Liver (tissue), 7 donors: ENCODE measurements at regions not wholly inside any gene's neighbourhood (a gene's known extent, or its start where the extent isn't known, plus 50 kb on each side); places are given as distances from the start of the nearest gene placed in this dataset.

ENCODE experiments used
- DNase-seq: peaks from one replicate; pipeline ENCODE4 v3.0.0-alpha.2; 2017; ENCODE audit warnings: low spot score
- H3K27ac ChIP-seq, 2 donors: one replicate each; pipeline ENCODE4 v1.7.0; 2013; ENCODE audit warnings: inconsistent platforms in 2 of 2, low read length in 2 of 2, control low read depth in 1 of 2, low read depth in 1 of 2, mild to moderate bottlenecking in 1 of 2
- H3K27me3 ChIP-seq, 4 donors: one replicate each; pipeline versions ENCODE4 v1.6.1 to v1.7.0; 2013; ENCODE audit warnings: low read length in 3 of 4, inconsistent platforms in 1 of 4, mild to moderate bottlenecking in 1 of 4, moderate library complexity in 1 of 4; ENCODE audit not compliant: control insufficient read depth in 4 of 4, insufficient read depth in 4 of 4
- H3K36me3 ChIP-seq, 4 donors: one replicate each; pipeline versions ENCODE4 v1.6.1 to v1.7.0; 2013; ENCODE audit warnings: low read length in 3 of 4, mild to moderate bottlenecking in 3 of 4, low read depth in 1 of 4, moderate library complexity in 1 of 4; ENCODE audit not compliant: control insufficient read depth in 4 of 4, insufficient read depth in 3 of 4
- H3K4me1 ChIP-seq, 4 donors: one replicate each; pipeline versions ENCODE4 v1.6.1 to v1.7.0; 2013; ENCODE audit warnings: low read length in 3 of 4, mild to moderate bottlenecking in 3 of 4, moderate library complexity in 1 of 4; ENCODE audit not compliant: control insufficient read depth in 4 of 4, insufficient read depth in 4 of 4
- H3K4me3 ChIP-seq, 3 donors: one replicate each; pipeline versions ENCODE4 v1.6.1 to v1.7.0; 2013; ENCODE audit warnings: low read length in 3 of 3, control low read depth in 1 of 3, low read depth in 1 of 3, mild to moderate bottlenecking in 1 of 3
- H3K9ac ChIP-seq, 2 donors: one replicate each; pipeline ENCODE4 v1.7.0; 2013; ENCODE audit warnings: low read length in 2 of 2, mild to moderate bottlenecking in 2 of 2, moderate library complexity in 2 of 2, control low read depth in 1 of 2, low read depth in 1 of 2
- H3K9me3 ChIP-seq, 4 donors: one replicate each; pipeline versions ENCODE4 v1.6.1 to v1.7.0; 2013; ENCODE audit warnings: low read length in 3 of 4; ENCODE audit not compliant: control insufficient read depth in 4 of 4
- ATF3 ChIP-seq: IDR thresholded peaks from 2 replicates; pipeline ENCODE4 v1.6.1; 2016; ENCODE audit warnings: antibody characterized with exemption
- EGR1 ChIP-seq, 2 donors: IDR thresholded peaks; 2 replicates each; pipeline ENCODE4 v1.6.1; 2016 to 2018; ENCODE audit warnings: antibody characterized with exemption in 2 of 2, low read depth in 2 of 2
- FOXA1 ChIP-seq: IDR thresholded peaks from 2 replicates; pipeline ENCODE4 v1.6.1; 2016; ENCODE audit warnings: antibody characterized with exemption
- FOXA2 ChIP-seq: IDR thresholded peaks from 2 replicates; pipeline ENCODE4 v1.6.1; 2016; ENCODE audit warnings: antibody characterized with exemption
- GABPA ChIP-seq, 2 donors: IDR thresholded peaks in 1 of 2; conservative IDR thresholded peaks in 1 of 2; 2 replicates each; pipeline ENCODE4 v1.6.1; 2016; ENCODE audit warnings: antibody characterized with exemption in 2 of 2, mild to moderate bottlenecking in 1 of 2, moderate library complexity in 1 of 2
- HNF4A ChIP-seq, 2 donors: conservative IDR thresholded peaks; 2 replicates each; pipeline ENCODE4 v1.6.1; 2016; ENCODE audit warnings: antibody characterized with exemption in 2 of 2, mild to moderate bottlenecking in 2 of 2
- HNF4G ChIP-seq: IDR thresholded peaks from 2 replicates; pipeline ENCODE4 v1.6.1; 2016; ENCODE audit warnings: antibody characterized with exemption
- JUND ChIP-seq, 2 donors: IDR thresholded peaks; 2 replicates each; pipeline ENCODE4 v1.6.1; 2016; ENCODE audit warnings: antibody characterized with exemption in 2 of 2
- MAX ChIP-seq: IDR thresholded peaks from 2 replicates; pipeline ENCODE4 v1.6.1; 2016; ENCODE audit warnings: antibody characterized with exemption
- NR2F2 ChIP-seq: IDR thresholded peaks from 2 replicates; pipeline ENCODE4 v1.6.1; 2016; ENCODE audit warnings: antibody characterized with exemption
- RAD21 ChIP-seq, 2 donors: IDR thresholded peaks; 2 replicates each; pipeline ENCODE4 v1.6.1; 2016; ENCODE audit warnings: antibody characterized with exemption in 2 of 2, mild to moderate bottlenecking in 2 of 2
- REST ChIP-seq: IDR thresholded peaks from 2 replicates; pipeline ENCODE4 v1.6.1; 2016; ENCODE audit warnings: antibody characterized with exemption, mild to moderate bottlenecking
- RXRA ChIP-seq, 2 donors: IDR thresholded peaks; 2 replicates each; pipeline ENCODE4 v1.6.1; 2017 to 2018; ENCODE audit warnings: antibody characterized with exemption in 2 of 2, mild to moderate bottlenecking in 1 of 2
- TAF1 ChIP-seq: conservative IDR thresholded peaks from 2 replicates; pipeline ENCODE4 v1.6.1; 2016; ENCODE audit warnings: antibody characterized with exemption, mild to moderate bottlenecking
- YY1 ChIP-seq: IDR thresholded peaks from 2 replicates; pipeline ENCODE4 v1.6.1; 2016; ENCODE audit warnings: antibody characterized with exemption, mild to moderate bottlenecking
- ZBTB33 ChIP-seq: IDR thresholded peaks from 2 replicates; pipeline ENCODE4 v1.6.1; 2016; ENCODE audit warnings: antibody characterized with exemption
- WGBS: extraction: QIAGEN DNeasy Blood & Tissue Kit; methylation state at CpG from one replicate; pipeline ENCODE4 v1.1.7; 2013; 5-methylcytosine and 5-hydroxymethylcytosine counted together
- donor health status: healthy.
- donor health status: healthy.
- donor health status: healthy.
- donor health status: healthy.

GRCh38 chr11:109884501-109884900, 208.7 kb upstream of the ZC3H12C start:
- Histone ChIP-seq H3K9ac (no peak overlapping the region), H3K9me3 (no peaks in the 10 kb centered on the region), H3K4me1 (peaks cover 0 to 3% (median 1%) of the 10 kb centered on the region in 4 donors), H3K4me3 (no peak overlapping the region), H3K27ac (no peak overlapping the region), H3K36me3 (no peaks in the 10 kb centered on the region), H3K27me3 (no peaks in the 10 kb centered on the region)
- TF ChIP-seq EGR1 (IDR thresholded peaks at IDR 0.05; ENCODE audit: low read depth in 2 of 2): no peak
- TF ChIP-seq RAD21 (IDR thresholded peaks at IDR 0.05): no peak
- TF ChIP-seq RXRA (IDR thresholded peaks at IDR 0.05): no peak
- TF ChIP-seq TAF1: no peak
- TF ChIP-seq FOXA2: no peak
- no peak for TF ChIP-seq ATF3
- TF ChIP-seq NR2F2: no peak
- no peak for TF ChIP-seq FOXA1
- TF ChIP-seq HNF4G: no peak
- 94% methylated on average over 4 of the region's 4 CpGs for WGBS
- DNase-seq: no peak

GRCh38 chr11:109885006-109885405, 208.2 kb upstream of the ZC3H12C start:
- DNase-seq: no peak
- 56% methylated on average over 7 of the region's 7 CpGs for WGBS

More at GRCh38 chr11:109885006-109885405, 208.2 kb upstream of the ZC3H12C start:
- peaks cover 0 to 3% (median 1%) of the 10 kb centered on the region in 4 donors for H3K4me1 ChIP-seq
- no peak overlapping the region for H3K27ac ChIP-seq
- no peaks in the 10 kb centered on the region for H3K9me3 ChIP-seq
- H3K36me3 ChIP-seq: no peaks in the 10 kb centered on the region
- no peaks in the 10 kb centered on the region for H3K27me3 ChIP-seq
- TF ChIP-seq ATF3 (no peak), REST (no peak), GABPA (IDR thresholded peaks at IDR 0.05 in 1 of 2, conservative IDR thresholded peaks at IDR 0.05 in 1 of 2) (no peak), YY1 (no peak), JUND (IDR thresholded peaks at IDR 0.05) (no peak), RAD21 (IDR thresholded peaks at IDR 0.05) (no peak), HNF4A (conservative IDR thresholded peaks at IDR 0.05) (no peak), NR2F2 (no peak), MAX (no peak), RXRA (IDR thresholded peaks at IDR 0.05) (no peak), TAF1 (no peak), ZBTB33 (no peak)
- no peak overlapping the region for H3K4me3 ChIP-seq
- no peak overlapping the region for H3K9ac ChIP-seq
